GF-D8 (cell line): ENCODE measurements at regions not wholly inside any gene's neighbourhood (a gene's known extent, or its start where the extent isn't known, plus 50 kb on each side); places are given as distances from the start of the nearest gene placed in this dataset.
"Not testable (repeated sequence)": the region's sequence is repeated elsewhere in the genome, so short reads cannot be mapped to it uniquely, and the experiment has no call there.

Experiments
- DNase-seq: peaks from one replicate; lab custom pipeline; 2025; lab: John Stamatoyannopoulos, UW

DNA sequence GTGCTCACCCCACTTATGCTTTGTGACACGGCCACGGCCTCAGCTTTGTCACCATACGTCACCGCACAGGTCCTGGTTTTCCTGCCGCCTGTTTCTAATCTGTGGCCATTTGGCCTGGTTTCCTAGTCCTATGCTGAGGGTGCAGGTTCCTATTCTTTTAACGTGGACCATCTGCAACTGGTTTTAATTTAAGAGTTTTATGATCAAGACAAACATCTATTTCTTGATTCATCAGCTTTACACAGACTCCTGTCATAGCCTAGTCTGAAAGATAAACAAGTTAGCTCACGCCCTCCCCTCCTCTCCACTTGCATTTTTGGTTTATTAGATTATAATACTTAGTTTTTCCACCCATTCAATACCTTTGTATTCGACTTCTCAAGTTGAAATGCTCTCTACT, 97.5 kb upstream of the RPS6KA2 start:
- DNase-seq, result no peak

DNA sequence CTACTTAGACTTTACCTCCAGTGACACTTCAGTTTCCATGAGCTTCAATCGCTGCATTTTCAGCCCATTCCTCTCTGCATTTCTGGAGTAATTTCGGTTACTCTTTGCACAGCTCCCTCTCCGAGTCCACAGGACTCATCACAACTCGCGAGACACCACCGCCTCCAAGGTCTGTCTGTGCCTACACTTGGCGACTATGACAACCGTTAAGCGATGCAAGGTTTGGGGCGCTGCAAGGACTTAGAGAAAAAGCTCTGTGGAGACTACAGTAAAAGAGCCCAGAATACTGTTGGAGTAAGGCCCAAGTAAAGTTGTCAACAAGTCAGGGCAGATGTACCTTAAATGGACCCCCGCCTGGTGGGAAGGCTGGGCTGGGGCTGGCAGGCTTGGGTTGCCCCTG, 95.7 kb upstream of the RPS6KA2 start:
- no peak for DNase-seq

DNA sequence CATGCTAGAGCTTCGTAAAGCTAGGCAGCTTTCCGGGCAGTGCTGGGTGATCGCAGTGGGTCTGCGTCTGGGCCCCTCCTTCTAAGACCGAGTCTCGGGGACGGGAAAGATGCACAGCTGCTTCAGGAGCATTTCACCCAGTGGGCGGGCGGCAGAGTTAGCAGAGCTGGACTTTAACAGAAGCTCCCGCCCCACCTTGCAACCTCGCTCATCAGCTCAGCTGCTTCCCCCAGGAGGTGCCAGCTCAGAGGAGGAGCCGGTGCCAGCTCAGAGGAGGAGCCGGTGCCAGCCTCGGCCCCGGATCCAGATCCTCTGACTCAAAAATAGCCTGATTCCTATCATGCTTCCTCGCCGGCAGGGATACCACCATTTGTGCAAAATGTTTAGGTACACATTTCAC, 94.5 kb upstream of the RPS6KA2 start:
- no peak for DNase-seq

DNA sequence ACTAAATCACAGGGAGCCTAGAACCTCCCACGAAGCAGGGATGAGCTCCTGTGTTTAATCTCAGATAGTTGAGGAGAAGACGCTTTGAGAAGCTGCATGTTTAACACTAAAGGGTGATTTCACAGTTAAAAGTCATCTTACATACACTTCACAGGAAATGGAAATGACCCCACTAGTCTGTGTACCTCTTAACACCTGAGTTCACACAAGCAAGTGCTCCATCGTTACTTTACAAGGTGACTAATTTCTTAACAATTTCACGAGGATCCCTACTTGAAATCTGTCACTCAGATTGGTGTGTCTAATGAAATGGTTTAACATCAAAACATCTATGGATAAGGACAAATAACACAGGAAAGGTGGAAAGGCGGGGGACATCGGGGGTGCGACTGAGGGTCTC, 93.8 kb upstream of the RPS6KA2 start:
- DNase-seq, result no peak

- no peak for DNase-seq
Measured at GRCh38 chr6:166719019-166719418, 92.0 kb upstream of the RPS6KA2 start.

DNA sequence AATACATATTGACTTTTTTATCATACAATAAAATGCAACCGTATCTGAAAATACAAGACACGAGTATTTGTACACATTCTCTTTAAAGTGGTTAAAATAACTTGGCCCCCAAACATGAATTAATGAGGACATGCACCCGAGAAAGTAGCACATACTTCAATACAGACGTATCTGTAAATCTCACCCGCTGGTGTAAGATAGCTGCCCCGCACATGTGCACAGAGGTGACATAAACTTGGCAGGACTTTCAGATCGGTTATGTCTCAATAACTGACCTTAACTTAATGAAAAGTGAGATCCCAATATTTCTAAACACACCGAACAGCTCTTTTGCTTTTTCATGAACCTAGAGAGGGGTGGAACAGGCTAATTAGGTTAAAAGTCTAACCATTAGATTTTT, 91.5 kb upstream of the RPS6KA2 start:
- DNase-seq, result no peak

DNA sequence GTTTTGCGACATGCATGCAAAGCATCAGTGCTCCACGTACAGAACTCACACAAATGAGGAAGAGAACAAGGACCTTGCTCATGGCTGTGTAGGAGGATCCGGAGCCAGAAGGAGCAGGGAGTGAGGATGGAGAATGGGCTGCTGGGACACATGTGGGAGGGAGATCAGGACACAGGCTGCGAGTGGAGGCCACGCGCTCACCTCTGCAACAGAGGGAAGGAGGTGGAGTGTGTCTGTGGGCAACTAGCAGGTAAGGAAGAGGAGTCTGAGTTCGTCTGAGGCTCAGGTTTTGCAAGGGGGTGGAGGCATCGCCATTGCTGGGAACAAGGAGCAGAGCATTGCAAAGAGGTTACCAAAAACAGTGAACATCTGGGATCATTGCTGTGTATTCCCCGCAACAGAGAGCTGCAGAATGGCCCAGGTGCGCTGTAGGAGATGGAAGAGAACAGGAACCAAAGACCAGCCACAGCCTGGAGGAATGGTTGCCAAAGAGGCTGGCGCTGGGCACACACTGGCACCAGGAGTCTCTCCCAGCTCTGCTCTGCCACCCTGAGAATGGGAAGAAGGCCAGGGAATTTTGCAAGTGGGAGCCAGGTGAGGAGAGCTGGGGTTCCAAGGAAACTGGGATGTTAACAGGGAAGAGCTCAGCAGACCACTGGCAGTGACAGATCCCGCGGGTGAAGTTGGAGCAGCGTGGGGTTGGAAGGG, 90.0 kb upstream of the RPS6KA2 start:
- no peak for DNase-seq

GRCh38 chr6:166715992-166716391, 88.9 kb upstream of the RPS6KA2 start:
- DNase-seq, result no peak

GRCh38 chr6:166715065-166715464, 88.0 kb upstream of the RPS6KA2 start:
- no peak for DNase-seq

GRCh38 chr6:166714581-166714980, 87.5 kb upstream of the RPS6KA2 start:
- DNase-seq, result no peak

GRCh38 chr6:166714187-166714510, 87.1 kb upstream of the RPS6KA2 start:
- no peak for DNase-seq

DNA sequence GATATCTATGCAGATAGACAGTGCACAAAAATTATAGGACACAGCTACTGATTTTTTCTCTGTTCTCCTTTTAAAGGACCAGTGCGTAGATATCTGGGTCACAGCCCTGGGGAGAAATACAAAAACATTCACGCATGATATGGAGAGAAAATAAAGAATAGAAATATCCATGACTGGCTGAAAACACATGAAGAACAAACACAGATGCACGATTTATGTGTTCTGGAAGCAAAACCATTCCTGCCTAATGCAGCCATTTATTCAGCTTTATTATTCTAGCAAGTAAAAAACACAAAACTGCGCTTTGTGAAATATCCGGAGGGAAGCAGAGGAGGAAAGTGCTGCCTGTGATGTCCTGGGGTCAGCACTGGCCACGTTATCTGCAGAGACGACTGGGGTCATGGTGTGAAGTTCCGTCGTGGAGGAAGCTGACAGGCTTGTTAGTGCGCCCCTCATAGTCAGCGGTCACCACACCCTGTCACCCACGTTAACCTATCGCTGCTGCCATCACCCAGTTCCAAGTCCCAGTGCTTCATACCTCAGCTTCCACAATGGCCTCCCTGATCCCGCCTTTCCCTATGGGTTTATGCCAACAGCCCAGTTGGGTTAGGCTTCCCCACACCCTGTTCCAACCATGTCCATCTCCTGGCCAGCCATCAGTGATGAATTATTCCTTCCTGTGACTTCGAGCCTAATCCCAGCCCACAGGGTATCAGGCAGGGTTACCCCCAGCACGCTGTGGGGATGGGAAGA, 86.6 kb upstream of the RPS6KA2 start:
- no peak for DNase-seq

- DNase-seq, result no peak
Measured at GRCh38 chr6:166712286-166713228, 85.5 kb upstream of the RPS6KA2 start.

- no peak for DNase-seq
Measured at GRCh38 chr6:166710084-166710483, 83.0 kb upstream of the RPS6KA2 start.

GRCh38 chr6:166708460-166708859, 81.4 kb upstream of the RPS6KA2 start:
- no peak for DNase-seq

DNA sequence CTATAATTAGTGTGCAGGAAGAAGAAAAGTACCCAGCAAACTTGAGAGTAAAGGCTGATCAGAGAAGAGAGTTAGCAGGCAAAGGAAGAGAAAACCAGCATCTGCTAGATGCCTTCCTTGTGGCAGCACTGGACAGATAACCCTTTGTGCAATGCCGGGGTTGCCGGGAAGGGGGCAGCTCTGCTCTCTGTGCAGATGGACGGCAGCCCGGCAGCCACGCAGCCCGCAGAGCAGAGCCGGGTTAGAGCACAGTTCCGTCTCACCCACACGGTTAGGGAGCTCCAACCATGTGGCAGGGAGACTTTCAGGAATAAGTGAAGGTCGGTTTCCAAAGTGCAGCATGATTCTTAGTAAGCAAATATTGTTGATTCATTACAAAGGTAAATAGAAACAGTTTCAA, 80.0 kb upstream of the RPS6KA2 start:
- DNase-seq, result no peak

DNA sequence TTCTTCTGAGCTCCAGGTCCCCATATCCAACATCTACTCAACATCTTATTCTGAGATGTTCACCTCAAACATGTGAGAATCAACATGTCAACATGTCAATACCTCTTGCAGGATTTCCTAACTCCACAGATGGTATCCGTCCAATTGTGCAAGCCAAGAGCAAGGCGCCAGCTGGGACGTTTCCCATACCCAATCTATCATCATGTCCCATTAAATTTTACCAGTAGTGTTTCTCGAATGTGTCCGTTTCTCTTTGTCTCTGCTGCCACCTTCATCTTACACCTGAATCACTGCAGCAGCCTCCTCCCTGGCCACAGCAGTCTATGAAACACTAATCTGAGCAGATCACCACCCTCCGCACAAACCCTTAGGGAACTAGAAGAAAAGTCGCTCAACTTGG, 78.0 kb upstream of the RPS6KA2 start:
- DNase-seq, result no peak

- DNase-seq, result no peak
Measured at GRCh38 chr6:166704171-166704570, 77.1 kb upstream of the RPS6KA2 start.

- no peak for DNase-seq
Measured at GRCh38 chr6:166703149-166703710, 76.2 kb upstream of the RPS6KA2 start.

- not testable (repeated sequence) for DNase-seq
Measured at GRCh38 chr6:166701424-166701823, 74.4 kb upstream of the RPS6KA2 start.

DNA sequence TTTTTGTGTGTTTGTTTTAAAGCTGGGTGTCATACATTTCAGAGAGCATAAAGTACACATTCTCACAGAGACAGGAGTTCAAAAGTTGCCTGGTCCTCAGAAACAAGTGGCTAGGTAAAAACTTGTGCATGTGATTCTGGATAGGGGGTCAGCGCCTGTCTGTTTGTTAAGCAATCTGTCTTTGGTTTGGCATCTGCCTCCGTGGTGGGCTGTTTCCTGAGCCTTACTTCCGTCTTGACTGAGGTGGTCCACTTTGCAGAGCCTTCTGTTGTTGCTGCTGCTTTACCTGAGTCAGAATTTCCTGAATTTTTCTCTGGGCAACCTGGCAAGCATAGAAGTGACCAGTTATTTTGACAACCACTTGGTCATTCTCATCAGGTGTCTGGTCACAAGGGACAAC, 73.8 kb upstream of the RPS6KA2 start:
- not testable (repeated sequence) for DNase-seq

DNA sequence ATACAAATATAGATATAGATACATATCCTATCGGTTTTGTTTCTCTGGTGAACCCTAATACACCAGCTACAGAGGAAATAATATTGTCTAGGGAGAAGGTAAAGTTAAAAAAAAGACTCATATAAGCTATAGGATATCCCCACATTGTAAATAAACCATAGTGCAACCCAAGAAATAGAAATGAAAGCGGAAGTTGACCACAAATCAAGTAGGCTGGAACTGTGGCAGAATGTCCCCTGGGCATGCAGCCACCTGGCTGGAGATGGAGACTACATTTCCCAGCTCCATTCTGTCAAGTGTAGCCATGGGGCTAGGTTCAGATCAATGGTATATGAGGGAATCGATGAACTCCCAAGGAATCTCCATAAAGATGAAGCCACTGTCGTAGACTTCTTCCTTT, 70.1 kb upstream of the RPS6KA2 start:
- no peak for DNase-seq
